MG63 (cell line): ENCODE measurements at regions not wholly inside any gene's neighbourhood (a gene's known extent, or its start where the extent isn't known, plus 50 kb on each side); places are given as distances from the start of the nearest gene placed in this dataset.
"Not testable (repeated sequence)": the region's sequence is repeated elsewhere in the genome, so short reads cannot be mapped to it uniquely, and the experiment has no call there.

Source experiments
- DNase-seq: peaks from one replicate; pipeline ENCODE4 v3.0.0-alpha.2; 2020
- H3K27me3 ChIP-seq: fragments of 250-450 bp; sonication (Bioruptor Pico); 2 replicates; pipeline ENCODE4 v1.5.1; 2020; ENCODE audit warnings: mild to moderate bottlenecking, moderate library complexity
- H3K36me3 ChIP-seq: fragments of 250-450 bp; sonication (Bioruptor Pico); 2 replicates; pipeline ENCODE4 v1.5.1; 2020; ENCODE audit warnings: mild to moderate bottlenecking, moderate library complexity
- H3K4me3 ChIP-seq: fragments of 250-450 bp; sonication (Bioruptor Pico); 2 replicates; pipeline ENCODE4 v1.5.1; 2020; ENCODE audit warnings: mild to moderate bottlenecking, moderate library complexity
- H3K9me3 ChIP-seq: fragments of 250-450 bp; sonication (Bioruptor Pico); 2 replicates; pipeline ENCODE4 v1.5.1; 2020; ENCODE audit warnings: mild to moderate bottlenecking, moderate library complexity

DNA sequence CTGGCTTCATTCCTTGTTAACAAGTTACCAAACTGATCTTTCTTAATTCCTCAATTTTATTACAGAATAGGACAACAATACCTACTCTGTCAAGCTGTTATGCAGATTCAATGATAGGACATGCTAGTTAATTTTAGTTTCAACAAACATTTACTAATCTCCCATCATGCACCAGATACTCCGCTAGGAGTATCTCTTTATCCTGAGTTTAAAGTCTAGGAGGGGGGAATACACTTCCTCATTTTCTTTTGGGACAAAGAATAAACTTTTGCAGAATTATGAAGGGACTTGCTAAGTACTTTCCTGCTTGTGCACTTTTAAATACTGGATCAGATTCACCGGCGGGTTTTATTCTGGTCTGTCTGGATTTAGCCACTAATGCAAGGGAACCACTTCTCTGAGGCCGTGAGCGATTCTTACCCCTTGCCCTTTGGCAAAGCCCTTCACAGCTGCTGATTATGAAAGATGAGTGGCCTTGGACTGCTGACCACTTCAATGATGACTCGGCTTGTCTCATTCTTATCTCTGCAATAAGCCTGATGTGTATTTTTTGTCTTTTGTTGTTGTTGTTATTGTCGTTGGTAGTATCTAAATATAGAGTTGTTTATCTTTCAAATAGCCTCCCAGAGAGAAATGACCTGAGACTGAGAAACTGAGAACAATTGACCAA lies 73.9 kb downstream of the RMI1 start:
- Histone ChIP-seq H3K36me3 (no peaks in the 10 kb centered on the region), H3K9me3 (no peaks in the 10 kb centered on the region), H3K27me3 (no peaks in the 10 kb centered on the region), H3K4me3 (no peak overlapping the region)
- DNase-seq: peak; percentile 28

- Histone ChIP-seq H3K9me3 (no peaks in the 10 kb centered on the region), H3K36me3 (no peaks in the 10 kb centered on the region), H3K4me3 (no peak overlapping the region), H3K27me3 (no peaks in the 10 kb centered on the region)
- DNase-seq: no peak
Observed at GRCh38 chr9:84057662-84058061, 77.1 kb downstream of the RMI1 start.

- DNase-seq: no peak
- Histone ChIP-seq H3K36me3 (no peaks in the 10 kb centered on the region), H3K27me3 (no peaks in the 10 kb centered on the region), H3K9me3 (no peaks in the 10 kb centered on the region), H3K4me3 (no peak overlapping the region)
Observed at GRCh38 chr9:84059936-84060335, 79.3 kb downstream of the RMI1 start.

GRCh38 chr9:84061613-84062193 lies 81.1 kb downstream of the RMI1 start:
- Histone ChIP-seq H3K36me3 (no peaks in the 10 kb centered on the region), H3K9me3 (no peaks in the 10 kb centered on the region), H3K4me3 (no peak overlapping the region), H3K27me3 (no peaks in the 10 kb centered on the region)
- no peak for DNase-seq

DNA sequence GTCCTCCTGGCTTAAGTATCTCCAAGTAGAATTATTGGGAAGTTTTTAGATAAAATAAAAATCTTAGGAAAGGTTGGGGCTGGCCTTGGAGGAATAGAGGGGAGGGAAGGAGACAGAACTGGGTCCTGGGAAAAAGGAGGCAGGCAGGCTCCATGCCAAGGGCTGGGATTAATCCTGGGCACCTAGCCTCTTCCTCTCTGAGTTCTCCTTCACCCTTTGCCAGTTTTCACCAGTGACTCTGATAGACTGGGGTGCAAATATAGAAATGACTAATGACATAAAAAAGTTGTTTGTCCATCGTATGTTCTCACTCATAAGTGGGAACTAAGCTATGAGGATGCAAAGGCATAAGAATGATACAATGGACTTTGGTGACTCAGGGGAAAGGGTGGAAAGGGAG lies 81.9 kb downstream of the RMI1 start:
- peak; percentile 61 for DNase-seq
- Histone ChIP-seq H3K27me3 (no peaks in the 10 kb centered on the region), H3K9me3 (no peaks in the 10 kb centered on the region), H3K4me3 (no peak overlapping the region), H3K36me3 (no peaks in the 10 kb centered on the region)

- H3K9me3 ChIP-seq: no peaks in the 10 kb centered on the region
- no peaks in the 10 kb centered on the region for H3K27me3 ChIP-seq
- DNase-seq: no peak
- no peak overlapping the region for H3K4me3 ChIP-seq
- H3K36me3 ChIP-seq: no peaks in the 10 kb centered on the region
Observed at GRCh38 chr9:84067821-84068220, 87.2 kb downstream of the RMI1 start.

DNA sequence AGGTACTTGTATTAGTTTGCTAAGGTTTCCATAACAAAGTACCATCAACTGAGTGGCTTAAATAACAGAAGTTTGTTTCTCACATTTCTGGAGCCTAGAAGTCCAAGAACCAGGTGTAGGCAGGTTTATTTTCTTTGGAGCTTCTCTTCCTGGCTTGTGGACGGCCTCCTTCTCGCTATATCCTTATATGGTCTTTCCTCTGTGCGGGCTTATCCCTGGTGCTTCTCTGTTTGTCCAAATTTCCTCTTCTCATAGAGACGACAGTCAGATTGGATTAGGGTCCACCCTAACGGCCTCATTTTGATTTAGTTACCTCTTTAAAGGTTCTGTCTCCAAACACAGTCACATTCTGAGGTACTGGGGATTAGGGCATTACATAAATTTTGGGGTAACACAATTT lies 88.3 kb downstream of the RMI1 start:
- no peaks in the 10 kb centered on the region for H3K9me3 ChIP-seq
- H3K36me3 ChIP-seq: no peaks in the 10 kb centered on the region
- DNase-seq: no peak
- H3K4me3 ChIP-seq: no peak overlapping the region
- no peaks in the 10 kb centered on the region for H3K27me3 ChIP-seq

DNA sequence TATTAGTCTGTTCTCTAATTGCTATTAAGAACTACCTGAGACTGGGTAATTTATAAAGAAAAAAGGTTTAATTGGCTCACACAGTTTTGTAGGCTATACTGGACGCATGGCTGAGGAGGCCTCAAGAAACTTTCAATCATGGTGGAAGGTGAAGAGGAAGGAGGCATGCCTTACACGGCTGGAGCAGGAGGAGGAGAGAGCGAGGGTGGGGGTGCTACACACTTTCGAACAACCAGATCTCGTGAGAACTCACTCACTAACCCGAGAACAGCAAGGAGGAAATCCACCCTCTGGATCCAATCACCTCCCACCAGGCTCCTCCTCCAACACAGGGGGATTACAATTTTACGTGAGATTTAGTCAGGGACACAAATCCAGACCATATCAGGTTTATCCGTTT lies 90.0 kb downstream of the RMI1 start:
- no peaks in the 10 kb centered on the region for H3K27me3 ChIP-seq
- no peak overlapping the region for H3K4me3 ChIP-seq
- DNase-seq: no peak
- no peaks in the 10 kb centered on the region for H3K9me3 ChIP-seq
- no peaks in the 10 kb centered on the region for H3K36me3 ChIP-seq

GRCh38 chr9:84072621-84073180 lies 92.1 kb downstream of the RMI1 start:
- no peaks in the 10 kb centered on the region for H3K27me3 ChIP-seq
- no peaks in the 10 kb centered on the region for H3K9me3 ChIP-seq
- DNase-seq: no peak
- no peaks in the 10 kb centered on the region for H3K36me3 ChIP-seq
- H3K4me3 ChIP-seq: no peak overlapping the region

- Histone ChIP-seq H3K27me3 (no peaks in the 10 kb centered on the region), H3K4me3 (no peak overlapping the region), H3K36me3 (no peaks in the 10 kb centered on the region), H3K9me3 (no peaks in the 10 kb centered on the region)
- no peak for DNase-seq
Observed at GRCh38 chr9:84075004-84075403, 94.4 kb downstream of the RMI1 start.

DNA sequence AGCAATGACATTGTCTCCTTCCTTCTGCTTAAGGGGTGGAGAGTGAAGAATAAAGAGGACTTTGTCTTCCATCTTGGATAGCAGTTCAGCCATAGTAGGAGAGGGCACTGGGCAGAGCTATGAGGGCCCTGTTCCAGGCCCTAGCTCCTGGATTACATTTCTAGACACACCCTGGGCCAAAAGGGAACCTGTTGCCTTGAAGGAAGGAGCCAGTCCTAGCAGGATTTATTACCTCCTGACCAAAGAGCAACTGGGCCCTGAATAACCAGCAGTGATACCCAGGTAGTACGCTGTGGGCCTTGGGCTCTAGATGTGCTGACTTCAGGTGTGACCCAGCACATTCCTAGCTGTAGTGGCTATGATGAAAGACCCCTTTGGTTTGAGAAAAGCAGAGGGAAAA lies 95.8 kb downstream of the RMI1 start:
- DNase-seq: no peak
- Histone ChIP-seq H3K9me3 (no peaks in the 10 kb centered on the region), H3K4me3 (no peak overlapping the region)

GRCh38 chr9:84077816-84078215 lies 97.2 kb downstream of the RMI1 start:
- not testable (repeated sequence) for H3K36me3 ChIP-seq, H3K27me3 ChIP-seq, DNase-seq, H3K9me3 ChIP-seq, H3K4me3 ChIP-seq

More for the DNA sequence above, 95.8 kb downstream of the RMI1 start:
- H3K36me3 ChIP-seq: no peaks in the 10 kb centered on the region
- no peaks in the 10 kb centered on the region for H3K27me3 ChIP-seq

GRCh38 chr9:84079994-84080393 lies 99.4 kb downstream of the RMI1 start:
- DNase-seq: no peak
- Histone ChIP-seq H3K36me3 (no peaks in the 10 kb centered on the region), H3K9me3 (no peaks in the 10 kb centered on the region), H3K27me3 (no peaks in the 10 kb centered on the region), H3K4me3 (no peak overlapping the region)

DNA sequence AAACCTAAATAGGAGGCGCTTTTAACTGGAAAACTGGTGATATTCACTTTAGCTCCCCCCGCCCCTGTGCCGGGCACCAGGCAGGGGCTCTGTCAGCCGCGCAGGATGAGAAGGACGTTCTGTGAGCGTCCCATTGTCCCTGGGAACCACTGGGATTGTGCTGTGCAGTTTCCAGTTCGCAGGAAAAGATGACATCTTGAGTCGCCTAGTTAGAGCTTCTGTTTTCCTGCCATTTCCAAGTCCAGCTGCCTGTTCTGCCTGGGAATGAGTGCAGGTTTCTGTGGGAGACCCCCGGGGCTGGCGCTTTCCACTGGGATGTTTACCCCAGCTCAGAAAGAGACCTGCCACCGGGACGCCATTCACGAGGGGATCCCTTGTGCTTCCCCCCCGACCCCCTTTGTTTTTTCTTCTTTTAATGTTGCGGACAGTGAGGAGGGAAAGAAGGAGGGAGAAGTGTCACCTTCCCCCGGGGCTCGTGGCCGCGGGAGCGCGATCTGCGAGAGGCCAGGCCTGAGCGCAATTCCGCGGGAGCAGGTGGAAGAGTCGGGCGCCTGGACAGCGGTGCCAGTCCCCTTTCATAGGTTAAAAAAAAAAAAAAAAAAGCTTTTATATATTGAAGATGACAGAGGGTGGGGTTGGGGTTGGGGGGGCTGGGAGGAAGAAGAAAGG lies 121.5 kb downstream of the RMI1 start:
- Histone ChIP-seq H3K36me3 (no peaks in the 10 kb centered on the region), H3K27me3 (no peaks in the 10 kb centered on the region), H3K9me3 (no peaks in the 10 kb centered on the region), H3K4me3 (no peak overlapping the region)
- DNase-seq: no peak

- no peak for DNase-seq
- no peaks in the 10 kb centered on the region for H3K27me3 ChIP-seq
- H3K9me3 ChIP-seq: no peaks in the 10 kb centered on the region
- H3K36me3 ChIP-seq: no peaks in the 10 kb centered on the region
- no peak overlapping the region for H3K4me3 ChIP-seq
Observed at GRCh38 chr9:84103651-84104377, 123.2 kb downstream of the RMI1 start.

- no peaks in the 10 kb centered on the region for H3K36me3 ChIP-seq
- no peaks in the 10 kb centered on the region for H3K27me3 ChIP-seq
- H3K9me3 ChIP-seq: no peaks in the 10 kb centered on the region
- no peak overlapping the region for H3K4me3 ChIP-seq
- no peak for DNase-seq
Observed at GRCh38 chr9:84107081-84107480, 126.5 kb downstream of the RMI1 start.

- DNase-seq: no peak
Observed at GRCh38 chr9:84107995-84108394, 127.4 kb downstream of the RMI1 start.

More at GRCh38 chr9:84107995-84108394, 127.4 kb downstream of the RMI1 start:
- H3K4me3 ChIP-seq: no peak overlapping the region
- no peaks in the 10 kb centered on the region for H3K27me3 ChIP-seq
- H3K9me3 ChIP-seq: no peaks in the 10 kb centered on the region
- H3K36me3 ChIP-seq: no peaks in the 10 kb centered on the region
